ENCODE measurements at regions not wholly inside any gene's neighbourhood (a gene's known extent, or its start where the extent isn't known, plus 50 kb on each side); places are given as distances from the start of the nearest gene placed in this dataset.

GRCh38 chr2:145059914-145060313, 540.0 kb upstream of the ZEB2 start:
- no peak for TF ChIP-seq CTCF (IDR thresholded peaks at IDR 0.05)
- no peak for TF ChIP-seq POLR2A (IDR thresholded peaks at IDR 0.05)
